ENCODE measurements at regions not wholly inside any gene's neighbourhood (a gene's known extent, or its start where the extent isn't known, plus 50 kb on each side); places are given as distances from the start of the nearest gene placed in this dataset.

DNA sequence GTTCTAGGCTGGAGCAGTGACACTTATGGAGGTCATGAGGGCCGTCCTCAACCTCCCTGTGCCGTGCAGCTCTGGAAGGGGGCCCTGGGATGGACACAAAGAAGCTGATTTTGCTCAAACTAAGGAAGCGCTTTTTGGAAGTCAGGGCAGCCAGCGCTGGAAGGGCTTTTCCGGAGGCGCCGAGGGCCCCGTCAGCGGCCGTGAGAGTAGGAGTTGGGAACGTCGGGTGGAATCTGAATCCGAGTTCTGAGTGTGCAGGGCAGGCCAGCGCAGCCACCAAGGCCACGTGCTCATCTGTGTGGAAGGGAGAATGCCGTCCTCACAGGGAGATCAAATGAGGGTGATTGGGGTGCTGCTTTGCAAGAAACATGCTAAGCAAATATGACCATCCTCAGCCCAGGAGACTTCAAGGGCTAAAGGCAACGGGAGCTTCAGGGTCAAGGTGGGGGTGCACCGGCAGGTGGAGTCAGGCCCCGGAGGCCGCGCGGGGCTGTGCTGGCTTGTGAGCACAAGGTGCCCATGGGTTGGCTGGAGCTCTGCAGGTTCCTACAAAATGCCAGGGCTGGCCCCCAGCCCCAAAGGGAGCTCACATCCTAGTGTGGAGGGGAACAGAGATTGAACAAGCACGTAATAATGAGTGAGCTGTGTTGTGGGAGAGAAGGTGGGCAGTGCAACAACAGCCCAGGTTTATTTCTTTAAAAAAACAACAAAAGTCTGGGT is 70.4 kb upstream of the HPCAL1 start:
- no peak for DNase-seq

DNA sequence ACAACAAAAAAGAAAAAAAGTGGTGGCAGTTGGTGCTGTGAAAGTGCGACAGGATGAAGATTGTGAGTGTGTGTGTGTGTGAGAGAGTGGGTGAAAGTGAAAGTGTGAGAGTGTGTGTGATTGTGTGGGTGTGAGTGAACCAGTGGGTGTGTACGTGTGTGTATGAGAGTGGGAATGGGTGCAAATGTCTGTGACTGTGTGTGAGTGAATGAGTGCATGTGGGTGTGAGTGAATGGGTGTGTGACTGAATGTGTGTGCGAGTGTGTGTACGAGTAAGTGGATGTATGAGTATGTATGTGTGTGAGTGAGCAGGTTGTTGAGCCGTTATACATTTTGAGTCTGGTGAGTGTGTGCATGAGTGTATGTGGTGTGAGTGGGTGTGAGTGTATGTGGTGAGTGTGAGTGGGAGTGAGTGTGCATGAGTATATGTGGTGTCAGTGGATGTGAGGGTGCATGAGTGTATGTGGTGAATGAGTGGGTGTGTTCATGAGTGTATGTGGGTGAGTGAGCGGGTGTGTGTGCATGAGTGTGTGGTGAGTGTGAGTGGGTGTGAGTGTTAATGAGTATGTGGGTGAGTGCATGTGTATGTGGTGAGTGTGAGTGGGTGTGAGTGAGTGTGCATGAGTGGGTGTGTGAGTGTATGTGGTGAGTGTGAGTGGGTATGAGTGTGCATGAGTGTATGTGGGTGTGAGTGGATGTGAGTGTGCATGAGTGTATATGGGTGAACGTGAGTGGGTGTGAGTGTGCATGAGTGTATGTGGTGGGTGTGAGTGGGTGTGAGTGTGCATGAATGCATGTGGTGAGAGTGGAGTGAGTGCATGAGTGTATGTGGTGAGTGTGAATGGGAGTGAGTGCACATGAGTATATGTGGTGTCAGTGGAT is 69.3 kb upstream of the HPCAL1 start:
- no peak overlapping the region for H3K4me3 ChIP-seq (ENCODE audit: low read length)
- 91% methylated on average over 7 of the region's 7 CpGs for WGBS (ENCODE audit: insufficient coverage)
- no peaks in the 10 kb centered on the region for H3K9me3 ChIP-seq (replicated peaks; ENCODE audit: control insufficient read depth, low read depth, low read length)
- H3K36me3 ChIP-seq (ENCODE audit: control insufficient read depth, insufficient read depth, low read length), result no peaks in the 10 kb centered on the region
- H3K27ac ChIP-seq (ENCODE audit: low read length), result no peak overlapping the region
- DNase-seq, result no peak
- peaks cover 18% of the 10 kb centered on the region for H3K4me1 ChIP-seq (ENCODE audit: control insufficient read depth, insufficient read depth, low read length)
- H3K27me3 ChIP-seq (ENCODE audit: control insufficient read depth, insufficient read depth, low read length), result peaks cover 15% of the 10 kb centered on the region

More for the DNA sequence above, 70.4 kb upstream of the HPCAL1 start:
- peaks cover 15% of the 10 kb centered on the region for H3K4me1 ChIP-seq (ENCODE audit: control insufficient read depth, insufficient read depth, low read length)
- peaks cover 15% of the 10 kb centered on the region for H3K27me3 ChIP-seq (ENCODE audit: control insufficient read depth, insufficient read depth, low read length)
- H3K36me3 ChIP-seq (ENCODE audit: control insufficient read depth, insufficient read depth, low read length), result no peaks in the 10 kb centered on the region
- no peak overlapping the region for H3K4me3 ChIP-seq (ENCODE audit: low read length)
- no peak overlapping the region for H3K27ac ChIP-seq (ENCODE audit: low read length)
- 85% methylated on average over 21 of the region's 23 CpGs for WGBS (ENCODE audit: insufficient coverage)
- no peaks in the 10 kb centered on the region for H3K9me3 ChIP-seq (replicated peaks; ENCODE audit: control insufficient read depth, low read depth, low read length)

GRCh38 chr2:10234013-10234306 is 68.7 kb upstream of the HPCAL1 start:
- H3K4me3 ChIP-seq (ENCODE audit: low read length), result no peak overlapping the region
- no peaks in the 10 kb centered on the region for H3K9me3 ChIP-seq (replicated peaks; ENCODE audit: control insufficient read depth, low read depth, low read length)
- peaks cover 15% of the 10 kb centered on the region for H3K27me3 ChIP-seq (ENCODE audit: control insufficient read depth, insufficient read depth, low read length)
- H3K4me1 ChIP-seq (ENCODE audit: control insufficient read depth, insufficient read depth, low read length), result peaks cover 18% of the 10 kb centered on the region
- no peak overlapping the region for H3K27ac ChIP-seq (ENCODE audit: low read length)
- no peaks in the 10 kb centered on the region for H3K36me3 ChIP-seq (ENCODE audit: control insufficient read depth, insufficient read depth, low read length)
- 90% methylated on average over 1 of the region's 4 CpGs for WGBS (ENCODE audit: insufficient coverage)
- no peak for DNase-seq

DNA sequence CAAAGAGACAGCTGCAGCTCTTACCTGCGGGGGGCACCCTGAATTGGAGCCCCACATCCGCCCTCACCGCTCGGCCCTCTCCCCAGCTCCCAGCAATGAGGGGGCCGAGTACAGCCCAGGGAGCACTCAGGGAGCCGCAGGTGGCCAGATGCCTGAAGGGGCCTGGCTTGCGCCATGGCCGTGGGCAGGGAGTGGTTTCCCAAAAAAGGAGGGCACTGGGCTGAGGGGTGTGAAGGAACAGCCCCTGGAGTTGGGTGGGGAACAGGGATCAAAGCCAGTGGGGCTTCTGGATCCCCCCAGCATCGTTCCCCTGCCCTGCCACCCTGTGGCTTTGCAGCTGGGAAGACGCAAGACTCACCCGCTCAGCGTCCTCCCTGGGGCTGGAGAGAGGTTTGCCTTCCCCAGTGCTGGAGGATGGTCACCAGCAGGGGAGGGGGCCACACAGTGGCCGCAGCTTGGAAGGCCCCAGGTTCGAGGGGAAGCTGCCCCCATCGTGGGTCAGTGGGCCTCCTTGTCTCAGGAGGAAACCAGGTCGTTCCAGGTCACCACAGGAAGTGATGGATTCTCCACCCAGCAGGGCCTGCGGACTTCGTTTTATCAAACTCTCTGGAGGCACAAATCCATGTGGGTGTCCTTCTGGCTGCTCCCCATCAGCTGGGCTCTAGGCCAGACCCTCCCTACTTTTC is 68.2 kb upstream of the HPCAL1 start:
- WGBS (ENCODE audit: insufficient coverage), result 43% methylated on average over 14 of the region's 18 CpGs
- no peak for DNase-seq
- no peak overlapping the region for H3K4me3 ChIP-seq (ENCODE audit: low read length)
- no peaks in the 10 kb centered on the region for H3K9me3 ChIP-seq (replicated peaks; ENCODE audit: control insufficient read depth, low read depth, low read length)
- H3K27ac ChIP-seq (ENCODE audit: low read length), result no peak overlapping the region
- no peaks in the 10 kb centered on the region for H3K36me3 ChIP-seq (ENCODE audit: control insufficient read depth, insufficient read depth, low read length)
- H3K27me3 ChIP-seq (ENCODE audit: control insufficient read depth, insufficient read depth, low read length), result peaks cover 15% of the 10 kb centered on the region
- peaks cover 19% of the 10 kb centered on the region for H3K4me1 ChIP-seq (ENCODE audit: control insufficient read depth, insufficient read depth, low read length)

DNA sequence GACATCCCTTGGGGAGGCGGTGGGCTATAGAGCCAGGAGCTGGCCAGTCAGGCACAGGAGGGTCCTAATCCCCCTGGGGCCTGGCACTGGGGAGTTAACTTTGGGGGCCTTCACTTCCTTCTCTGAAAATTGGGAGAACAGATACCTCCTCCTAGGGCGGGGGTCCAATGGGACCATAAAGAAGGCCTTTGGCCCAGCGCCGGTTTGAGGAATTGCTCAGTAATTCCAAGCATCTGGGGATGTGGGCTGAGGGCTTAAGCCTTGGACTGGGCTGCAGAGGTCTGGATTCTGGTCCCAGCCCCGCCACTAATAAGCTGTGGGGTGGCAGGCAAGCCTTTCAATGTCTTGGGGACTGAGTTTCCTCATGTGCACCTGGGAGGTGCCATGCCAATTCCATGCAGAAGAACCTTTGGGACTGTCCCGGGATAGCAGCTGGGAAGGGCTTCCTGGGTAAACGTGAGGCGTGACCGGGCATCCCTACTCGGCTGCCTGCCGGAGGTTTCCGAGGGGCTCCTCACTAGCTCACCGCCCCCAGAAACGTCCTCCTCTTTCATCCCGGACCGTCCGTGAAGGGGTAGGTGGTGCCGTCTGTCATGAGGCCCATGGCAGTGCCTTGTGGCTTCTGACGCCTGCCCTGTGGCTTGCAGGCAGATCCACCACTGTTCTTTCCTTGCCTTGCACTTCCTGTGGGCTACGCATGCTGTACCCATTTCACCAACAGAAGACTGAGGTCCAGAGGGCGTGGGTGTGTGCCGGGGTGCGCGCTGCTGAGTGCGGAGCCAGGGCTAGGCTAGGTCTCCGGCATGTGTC is 67.4 kb upstream of the HPCAL1 start:
- H3K4me3 ChIP-seq (ENCODE audit: low read length), result no peak overlapping the region
- no peaks in the 10 kb centered on the region for H3K9me3 ChIP-seq (replicated peaks; ENCODE audit: control insufficient read depth, low read depth, low read length)
- 77% methylated on average over 19 of the region's 26 CpGs for WGBS (ENCODE audit: insufficient coverage)
- DNase-seq, result peak; percentile 25
- H3K27me3 ChIP-seq (ENCODE audit: control insufficient read depth, insufficient read depth, low read length), result peaks cover 14% of the 10 kb centered on the region
- H3K27ac ChIP-seq (ENCODE audit: low read length), result no peak overlapping the region
- peaks cover 21% of the 10 kb centered on the region for H3K4me1 ChIP-seq (ENCODE audit: control insufficient read depth, insufficient read depth, low read length)
- no peaks in the 10 kb centered on the region for H3K36me3 ChIP-seq (ENCODE audit: control insufficient read depth, insufficient read depth, low read length)

- no peak for DNase-seq
- H3K4me3 ChIP-seq (ENCODE audit: low read length), result no peak overlapping the region
- WGBS (ENCODE audit: insufficient coverage), result 82% methylated on average over 7 of the region's 11 CpGs
- H3K36me3 ChIP-seq (ENCODE audit: control insufficient read depth, insufficient read depth, low read length), result no peaks in the 10 kb centered on the region
- H3K4me1 ChIP-seq (ENCODE audit: control insufficient read depth, insufficient read depth, low read length), result peaks cover 21% of the 10 kb centered on the region
- no peak overlapping the region for H3K27ac ChIP-seq (ENCODE audit: low read length)
- no peaks in the 10 kb centered on the region for H3K9me3 ChIP-seq (replicated peaks; ENCODE audit: control insufficient read depth, low read depth, low read length)
- H3K27me3 ChIP-seq (ENCODE audit: control insufficient read depth, insufficient read depth, low read length), result peaks cover 14% of the 10 kb centered on the region
Measured at GRCh38 chr2:10235909-10236550, 66.7 kb upstream of the HPCAL1 start.

DNA sequence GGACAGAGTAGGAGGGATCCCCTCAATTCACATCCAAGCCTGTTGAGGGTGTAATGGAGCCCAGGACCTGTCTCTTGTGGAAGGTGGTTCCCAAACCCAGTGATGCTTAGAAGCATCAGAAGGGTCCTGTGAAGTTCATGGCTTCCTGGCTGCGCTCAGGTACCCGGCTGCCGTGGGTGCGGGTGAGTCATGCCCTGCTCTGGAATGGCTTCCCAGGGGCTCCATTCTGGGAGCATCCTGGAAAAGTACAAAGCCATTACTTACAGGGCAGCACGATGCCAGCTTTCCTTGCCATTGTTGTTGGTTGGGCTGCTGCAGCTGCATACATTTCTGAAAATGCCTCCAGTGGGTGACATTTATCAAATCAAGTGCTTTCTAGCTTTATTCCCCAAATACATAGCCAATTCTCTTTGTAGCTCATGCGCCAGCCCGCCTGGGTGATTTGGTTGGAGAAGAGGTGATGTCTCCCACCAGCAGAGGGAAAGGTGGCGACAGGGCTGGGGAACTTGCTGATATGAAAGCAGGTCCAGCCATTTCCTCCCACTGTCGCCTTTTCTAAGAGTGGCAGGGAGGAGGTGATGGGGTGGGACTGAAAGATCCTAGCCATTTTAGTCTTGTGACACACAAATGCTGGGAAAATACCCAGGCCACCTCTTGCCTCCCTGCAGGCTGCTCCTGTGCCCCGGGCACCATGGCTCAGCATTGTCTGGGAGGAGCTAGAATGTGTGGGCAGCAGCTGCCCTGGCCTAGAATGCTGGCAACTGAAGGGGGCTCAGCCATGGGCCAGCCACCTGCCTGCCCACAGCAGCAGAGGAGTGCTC is 65.9 kb upstream of the HPCAL1 start:
- 73% methylated on average over 5 of the region's 10 CpGs for WGBS (ENCODE audit: insufficient coverage)

DNA sequence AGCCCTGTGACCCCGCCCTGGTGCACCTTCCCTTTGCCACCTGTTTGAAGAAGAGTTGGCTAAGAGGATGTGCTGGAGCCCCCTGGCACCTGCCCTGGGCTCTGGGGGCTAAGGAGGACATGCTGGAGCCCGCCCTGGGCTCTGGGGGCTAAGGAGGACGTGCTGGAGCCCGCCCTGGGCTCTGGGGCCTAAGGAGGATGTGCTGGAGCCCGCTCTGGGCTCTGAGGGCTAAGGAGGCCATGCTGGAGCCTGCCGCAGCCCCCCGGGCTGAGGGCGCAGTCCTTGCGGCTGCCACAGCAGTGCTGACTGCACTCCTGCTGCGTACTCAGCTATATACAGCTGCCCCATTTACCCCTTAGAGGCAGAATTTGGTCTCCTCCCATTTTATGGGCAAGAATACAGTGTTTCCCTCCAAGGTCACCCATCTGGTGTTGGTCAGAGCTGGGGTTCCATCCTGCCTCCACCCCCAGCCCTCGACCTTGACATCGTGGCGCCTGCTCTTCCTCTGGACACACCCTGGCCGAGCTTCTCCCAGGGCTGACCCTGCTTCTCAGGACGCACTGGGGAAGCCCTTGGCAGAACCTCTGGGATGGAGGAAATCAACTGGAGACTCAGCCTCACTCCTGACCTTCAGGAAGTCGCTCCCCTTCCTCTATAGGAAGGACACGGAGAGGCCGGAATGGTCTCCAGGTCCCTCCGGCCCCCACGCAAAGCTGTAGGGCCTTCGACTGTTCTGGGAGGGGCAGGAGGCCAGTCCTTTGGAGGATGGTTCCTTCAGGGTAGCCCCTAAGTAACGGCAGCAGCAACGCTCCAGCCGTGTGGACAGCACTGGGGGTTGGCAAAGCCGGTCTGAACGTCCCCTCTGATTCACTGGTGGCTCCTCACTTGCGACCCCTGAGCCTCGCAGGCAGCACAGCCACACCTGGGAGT is 65.0 kb upstream of the HPCAL1 start:
- H3K36me3 ChIP-seq (ENCODE audit: control insufficient read depth, insufficient read depth, low read length), result no peaks in the 10 kb centered on the region
- no peaks in the 10 kb centered on the region for H3K9me3 ChIP-seq (replicated peaks; ENCODE audit: control insufficient read depth, low read depth, low read length)
- H3K27me3 ChIP-seq (ENCODE audit: control insufficient read depth, insufficient read depth, low read length), result peaks cover 9% of the 10 kb centered on the region
- H3K4me3 ChIP-seq (ENCODE audit: low read length), result no peak overlapping the region
- peaks cover 21% of the 10 kb centered on the region for H3K4me1 ChIP-seq (ENCODE audit: control insufficient read depth, insufficient read depth, low read length)
- no peak overlapping the region for H3K27ac ChIP-seq (ENCODE audit: low read length)
- 78% methylated on average over 23 of the region's 28 CpGs for WGBS (ENCODE audit: insufficient coverage)
- DNase-seq, result no peak

More for the DNA sequence above, 65.9 kb upstream of the HPCAL1 start:
- Histone ChIP-seq H3K27ac (ENCODE audit: low read length) (no peak overlapping the region), H3K4me1 (ENCODE audit: control insufficient read depth, insufficient read depth, low read length) (peaks cover 21% of the 10 kb centered on the region), H3K9me3 (replicated peaks; ENCODE audit: control insufficient read depth, low read depth, low read length) (no peaks in the 10 kb centered on the region), H3K36me3 (ENCODE audit: control insufficient read depth, insufficient read depth, low read length) (no peaks in the 10 kb centered on the region), H3K27me3 (ENCODE audit: control insufficient read depth, insufficient read depth, low read length) (peaks cover 11% of the 10 kb centered on the region), H3K4me3 (ENCODE audit: low read length) (no peak overlapping the region)
- DNase-seq, result peak; percentile 16
